Lung (tissue), 11 donors: ENCODE measurements at regions not wholly inside any gene's neighbourhood (a gene's known extent, or its start where the extent isn't known, plus 50 kb on each side); places are given as distances from the start of the nearest gene placed in this dataset.

Experiments
- ATAC-seq: fragments of 200-7000 bp; cut with Tn5 transposase; one replicate; pipeline ENCODE4 v1.9.1; 2020; ENCODE audit warnings: moderate number of reproducible peaks; ENCODE audit not compliant: insufficient read depth, low FRiP score
- DNase-seq, 3 donors: peaks; one replicate each; pipeline ENCODE4 v3.0.0-alpha.2; 2013 to 2017
- H3K27ac ChIP-seq, 2 donors: one replicate each; pipeline ENCODE4 v1.5.1; 2013; ENCODE audit warnings: mild to moderate bottlenecking in 2 of 2, moderate library complexity in 2 of 2, control low read depth in 1 of 2, inconsistent platforms in 1 of 2, low read depth in 1 of 2, low read length in 1 of 2
- H3K27me3 ChIP-seq, 3 donors: one replicate each; pipeline ENCODE4 v1.5.1; 2013; ENCODE audit warnings: low read length in 2 of 3; ENCODE audit not compliant: control insufficient read depth in 3 of 3, insufficient read depth in 3 of 3
- H3K36me3 ChIP-seq, 4 donors: one replicate each; pipeline ENCODE4 v1.5.1; 2013; ENCODE audit warnings: low read length in 4 of 4, mild to moderate bottlenecking in 1 of 4, moderate library complexity in 1 of 4; ENCODE audit not compliant: control insufficient read depth in 4 of 4, insufficient read depth in 4 of 4
- H3K4me1 ChIP-seq, 5 donors: one replicate each; pipeline ENCODE4 v1.5.1; 2013; ENCODE audit warnings: low read length in 5 of 5, mild to moderate bottlenecking in 2 of 5, moderate library complexity in 1 of 5; ENCODE audit not compliant: control insufficient read depth in 5 of 5, insufficient read depth in 5 of 5
- H3K4me3 ChIP-seq: one replicate; pipeline ENCODE4 v1.5.1; 2013; ENCODE audit warnings: mild to moderate bottlenecking, control low read depth, moderate library complexity
- H3K9ac ChIP-seq, 2 donors: one replicate each; pipeline ENCODE4 v1.5.1; 2013; ENCODE audit warnings: low read length in 2 of 2, control low read depth in 1 of 2; ENCODE audit not compliant: insufficient read depth in 1 of 2
- H3K9me3 ChIP-seq, 4 donors: one replicate each; pipeline ENCODE4 v1.5.1; 2013; ENCODE audit warnings: low read length in 3 of 4, mild to moderate bottlenecking in 1 of 4, moderate library complexity in 1 of 4; ENCODE audit not compliant: control insufficient read depth in 4 of 4, insufficient read depth in 3 of 4
- CTCF ChIP-seq: IDR thresholded peaks from 2 replicates; pipeline ENCODE4 v1.5.1; 2012; ENCODE audit warnings: mild to moderate bottlenecking; ENCODE audit errors: control extremely low read depth, extremely low read depth
- WGBS, 2 donors: extraction: QIAGEN DNeasy Blood & Tissue Kit; methylation state at CpG; one replicate each; pipeline ENCODE4 v1.1.7; 2013; 5-methylcytosine and 5-hydroxymethylcytosine counted together
- donor health status: control.
- donor health status: control.
- donor health status: Bipolar disorder and iron deficiency.
- donor health status: healthy.
- donor health status: DM: yes; HTN: yes; CAD: no.

- peak in 2 of 3 donors; percentile 89 to 91 for DNase-seq
- WGBS, 2 donors = 60 to 72% methylated on average over 2 of the region's 2 CpGs
Measured at GRCh38 chr7:84790882-84791281, 396.0 kb downstream of the SEMA3D start.

GRCh38 chr7:84786073-84786472 lies 400.8 kb downstream of the SEMA3D start:
- H3K27me3 ChIP-seq = no peaks in the 10 kb centered on the region
- ATAC-seq = no peak
- WGBS, 2 donors = 56 to 59% methylated on average over 2 of the region's 2 CpGs
- peaks cover 0 to 20% (median 4%) of the 10 kb centered on the region in 5 donors for H3K4me1 ChIP-seq
- no peaks in the 10 kb centered on the region for H3K36me3 ChIP-seq
- no peak overlapping the region for H3K4me3 ChIP-seq
- no peaks in the 10 kb centered on the region for H3K9me3 ChIP-seq
- no peak overlapping the region for H3K27ac ChIP-seq
- DNase-seq = no peak
- TF ChIP-seq CTCF = no peak
- H3K9ac ChIP-seq = no peak overlapping the region

More at GRCh38 chr7:84790882-84791281, 396.0 kb downstream of the SEMA3D start:
- Histone ChIP-seq H3K9ac (no peak overlapping the region), H3K4me1 (peaks cover 0 to 9% (median 0%) of the 10 kb centered on the region in 5 donors), H3K9me3 (no peaks in the 10 kb centered on the region), H3K36me3 (no peaks in the 10 kb centered on the region), H3K27ac (no peak overlapping the region), H3K4me3 (no peak overlapping the region), H3K27me3 (no peaks in the 10 kb centered on the region)
- no peak for TF ChIP-seq CTCF
- ATAC-seq = no peak

GRCh38 chr7:84784450-84784849 lies 402.4 kb downstream of the SEMA3D start:
- no peak for TF ChIP-seq CTCF
- Histone ChIP-seq H3K27ac (no peak overlapping the region), H3K36me3 (no peaks in the 10 kb centered on the region), H3K4me3 (no peak overlapping the region), H3K4me1 (peaks cover 0 to 13% (median 4%) of the 10 kb centered on the region in 5 donors), H3K9me3 (no peaks in the 10 kb centered on the region), H3K9ac (no peak overlapping the region), H3K27me3 (no peaks in the 10 kb centered on the region)
- DNase-seq (no peak), ATAC-seq (no peak)
- 88 to 93% methylated on average over 3 of the region's 3 CpGs for WGBS, 2 donors

DNA sequence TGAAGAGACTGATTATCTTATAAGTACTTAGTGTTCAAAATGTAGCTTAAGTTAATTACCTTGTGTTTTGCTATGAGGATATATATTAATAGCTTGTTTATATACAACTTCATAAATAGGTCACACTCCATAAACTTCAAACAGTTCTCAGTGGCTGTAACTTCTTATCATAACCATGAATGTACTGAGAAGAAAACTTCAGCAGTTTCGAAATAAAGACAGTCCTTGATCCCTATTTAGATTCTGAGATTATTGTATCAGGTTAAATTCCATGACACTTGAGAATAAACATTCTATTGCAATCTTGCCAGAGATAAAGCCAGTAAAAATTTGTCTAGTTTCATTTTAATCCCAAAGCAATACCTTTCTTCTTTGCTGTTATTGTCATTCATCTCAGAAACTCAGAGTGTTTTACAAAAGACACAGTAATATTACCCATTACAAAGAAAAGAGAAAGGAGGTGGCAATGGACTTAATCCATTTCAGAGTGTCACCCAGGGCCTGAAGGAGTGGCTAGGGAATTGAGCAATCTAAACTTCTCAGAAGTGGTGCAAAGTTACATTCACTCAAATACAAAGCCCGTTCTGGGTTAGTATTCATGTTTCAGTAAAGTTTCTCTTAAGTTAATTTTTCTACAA lies 403.6 kb downstream of the SEMA3D start:
- no peak overlapping the region for H3K4me3 ChIP-seq
- H3K9ac ChIP-seq = no peak overlapping the region

More for the DNA sequence above, 403.6 kb downstream of the SEMA3D start:
- H3K9me3 ChIP-seq = no peaks in the 10 kb centered on the region
- no peak for TF ChIP-seq CTCF
- H3K36me3 ChIP-seq = no peaks in the 10 kb centered on the region
- peak; percentile 39 for ATAC-seq
- H3K4me1 ChIP-seq = peaks cover 0 to 13% (median 4%) of the 10 kb centered on the region in 5 donors
- no peaks in the 10 kb centered on the region for H3K27me3 ChIP-seq
- no peak overlapping the region for H3K27ac ChIP-seq
- DNase-seq = peak; percentile 45 to 94 (median 93)
- WGBS, 2 donors = 33 to 54% methylated on average over 2 of the region's 2 CpGs
